Activated T-helper 1 cell treated with Interleukin-2 at 50 U/mL for 16 hours (primary cell): ENCODE measurements at regions not wholly inside any gene's neighbourhood (a gene's known extent, or its start where the extent isn't known, plus 50 kb on each side); places are given as distances from the start of the nearest gene placed in this dataset.

Source experiments
- DNase-seq: peaks from one replicate; pipeline ENCODE4 v3.0.0-alpha.2; 2020; ENCODE audit warnings: low read depth

- DNase-seq, result no peak
These were observed 367.0 kb downstream of the LPIN1 start for GRCh38 chr2:12113412-12113811.

- DNase-seq, result no peak
These were observed 368.4 kb downstream of the LPIN1 start for GRCh38 chr2:12114816-12115215.

- no peak for DNase-seq
These were observed 369.9 kb downstream of the LPIN1 start for GRCh38 chr2:12116228-12116750.

DNA sequence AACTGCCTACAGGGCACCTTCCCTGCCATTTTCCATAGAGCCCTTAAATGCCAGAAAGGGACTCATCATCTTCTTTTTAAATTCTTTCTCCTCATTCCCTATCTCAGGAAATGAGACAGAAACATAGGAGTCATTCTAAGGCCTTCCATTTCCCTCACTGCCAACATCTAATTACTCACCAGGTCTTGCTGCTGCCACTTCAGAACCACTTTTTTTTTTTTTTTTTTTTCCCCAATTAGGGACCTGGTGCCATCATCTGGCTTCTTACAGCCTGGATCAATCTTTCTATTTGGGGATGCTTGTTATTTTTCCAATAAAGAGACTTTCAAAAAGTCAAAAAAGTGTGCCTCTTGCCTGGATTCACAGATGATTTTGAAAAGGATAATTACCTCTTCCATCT lies 373.4 kb downstream of the LPIN1 start:
- DNase-seq, result no peak

DNA sequence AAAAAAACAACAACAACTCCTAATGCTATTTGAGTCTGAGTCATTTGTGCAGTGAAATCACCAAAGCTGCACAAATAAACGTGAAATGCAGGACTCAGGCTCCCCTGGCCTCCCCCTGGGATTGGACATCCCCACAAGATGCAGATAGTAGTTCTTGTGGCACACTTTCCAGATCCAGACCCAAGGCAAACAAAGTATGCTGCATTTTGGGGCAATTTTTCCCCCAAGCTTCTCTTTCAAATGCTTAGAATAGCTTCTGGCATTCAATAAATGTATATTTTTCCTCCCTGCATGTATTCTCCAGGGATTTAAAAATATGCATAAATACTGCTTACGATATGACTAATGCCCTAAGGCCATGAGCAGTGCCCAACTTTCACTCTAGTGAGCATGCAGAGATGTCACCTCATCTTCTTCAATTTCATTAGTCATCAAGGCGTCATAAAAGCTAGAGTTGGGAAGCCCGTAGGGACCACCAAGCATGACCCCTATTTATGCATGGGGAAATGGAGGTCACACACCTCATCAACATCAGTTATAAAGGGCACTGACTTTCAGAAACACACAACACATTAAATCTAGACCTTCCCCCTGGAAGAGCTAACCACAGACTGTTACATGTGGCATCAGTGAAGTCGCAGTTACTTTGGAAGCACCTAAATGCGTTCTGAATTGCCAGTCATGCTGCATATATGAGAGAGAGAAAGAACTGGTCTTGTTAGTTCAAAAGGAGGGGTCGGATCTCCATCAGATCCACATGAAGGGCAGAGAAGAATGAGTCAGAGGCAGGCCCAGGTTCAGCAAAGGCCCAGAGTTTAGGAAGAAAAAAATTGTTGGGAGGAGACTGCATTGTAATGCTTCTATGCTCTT lies 374.1 kb downstream of the LPIN1 start:
- DNase-seq, result no peak

DNA sequence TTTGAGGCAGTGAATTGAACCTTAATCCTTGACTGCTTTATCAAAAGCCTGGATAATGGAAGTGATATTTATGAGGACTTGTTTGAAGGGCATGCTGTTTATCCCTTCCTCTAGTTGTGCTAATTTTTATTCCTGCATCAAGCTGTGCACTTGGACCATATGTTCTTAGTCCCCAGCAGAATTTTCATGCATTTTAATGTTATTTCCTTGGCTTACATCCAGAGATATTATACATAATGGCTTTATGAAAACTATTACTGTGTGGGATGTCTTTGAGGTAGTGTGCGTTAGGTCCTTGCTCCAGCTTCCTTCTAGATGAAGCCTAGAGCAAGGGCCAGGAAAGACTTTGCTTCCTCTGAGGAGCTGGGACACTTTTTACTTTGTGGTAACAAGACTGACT lies 378.4 kb downstream of the LPIN1 start:
- no peak for DNase-seq

DNA sequence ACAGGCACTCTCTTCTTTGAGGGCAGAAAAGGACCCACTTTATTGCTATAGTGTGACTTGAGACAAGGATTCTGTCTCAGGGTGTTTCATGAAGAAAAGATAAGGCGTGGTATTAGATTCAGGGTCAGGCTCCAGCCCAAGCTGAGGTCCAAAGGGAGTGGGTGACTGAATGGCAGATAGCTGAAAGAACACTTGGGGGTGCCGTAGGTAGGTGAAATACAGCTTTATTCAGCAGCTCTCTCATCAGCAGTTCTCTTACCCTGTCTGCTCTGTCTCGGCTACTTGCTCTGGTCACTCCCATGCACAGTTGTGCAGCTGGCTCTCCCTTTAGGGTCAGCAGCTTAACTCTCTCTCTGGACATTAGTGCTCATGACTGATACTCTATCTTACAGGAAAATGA lies 379.9 kb downstream of the LPIN1 start:
- DNase-seq, result no peak

- DNase-seq, result no peak
These were observed 381.2 kb downstream of the LPIN1 start for GRCh38 chr2:12127638-12128037.

GRCh38 chr2:12131975-12132374 lies 385.5 kb downstream of the LPIN1 start:
- no peak for DNase-seq

DNA sequence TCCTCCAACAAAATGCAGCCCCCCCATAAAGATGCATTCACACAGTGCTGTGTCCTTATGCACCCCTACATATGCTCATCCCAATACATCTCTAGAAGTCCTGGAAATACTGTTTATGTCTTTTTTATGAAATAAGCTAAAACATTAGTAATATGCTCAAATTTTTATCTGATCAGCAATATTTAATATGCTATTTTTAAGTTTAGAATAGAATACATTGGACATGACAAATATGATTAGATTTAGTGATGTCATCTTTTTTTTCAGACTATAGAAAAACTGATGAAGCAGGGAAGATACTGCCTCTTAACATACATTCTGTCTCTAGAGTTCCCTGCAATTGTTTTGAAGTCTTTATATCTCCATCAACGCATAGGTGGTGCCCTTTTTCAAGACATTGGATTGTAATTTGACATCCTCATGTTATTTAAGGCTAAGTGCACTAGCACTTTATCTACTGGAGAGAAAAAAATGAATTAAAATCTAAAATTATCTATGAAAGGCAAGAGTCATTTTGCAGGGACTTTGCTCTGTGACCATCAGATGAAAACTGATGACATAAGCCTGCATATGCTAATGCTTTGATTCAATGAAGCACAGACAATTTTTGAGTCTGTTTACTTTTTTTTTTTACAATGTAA lies 395.3 kb downstream of the LPIN1 start:
- DNase-seq, result no peak

DNA sequence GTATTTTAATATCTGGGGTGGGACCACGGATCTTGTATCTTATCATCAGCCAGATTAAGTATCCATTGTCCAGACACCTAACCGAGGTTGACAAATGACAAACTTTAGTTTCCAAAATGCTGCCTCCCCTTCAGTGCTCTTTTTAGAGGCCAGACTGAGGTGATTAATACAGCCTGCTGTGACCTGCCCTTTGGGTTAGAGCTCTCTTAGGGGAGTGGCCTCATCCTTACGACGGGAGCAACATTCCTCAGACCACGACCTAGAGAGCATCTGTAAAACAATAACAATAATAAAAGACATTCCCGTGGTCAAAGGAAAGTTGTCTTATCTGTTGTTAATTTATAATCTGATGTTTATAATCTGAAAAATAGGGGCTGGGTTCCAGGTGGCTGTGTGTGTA lies 405.3 kb downstream of the LPIN1 start:
- DNase-seq, result no peak

- DNase-seq, result no peak
These were observed 406.5 kb downstream of the LPIN1 start for GRCh38 chr2:12152888-12153287.

DNA sequence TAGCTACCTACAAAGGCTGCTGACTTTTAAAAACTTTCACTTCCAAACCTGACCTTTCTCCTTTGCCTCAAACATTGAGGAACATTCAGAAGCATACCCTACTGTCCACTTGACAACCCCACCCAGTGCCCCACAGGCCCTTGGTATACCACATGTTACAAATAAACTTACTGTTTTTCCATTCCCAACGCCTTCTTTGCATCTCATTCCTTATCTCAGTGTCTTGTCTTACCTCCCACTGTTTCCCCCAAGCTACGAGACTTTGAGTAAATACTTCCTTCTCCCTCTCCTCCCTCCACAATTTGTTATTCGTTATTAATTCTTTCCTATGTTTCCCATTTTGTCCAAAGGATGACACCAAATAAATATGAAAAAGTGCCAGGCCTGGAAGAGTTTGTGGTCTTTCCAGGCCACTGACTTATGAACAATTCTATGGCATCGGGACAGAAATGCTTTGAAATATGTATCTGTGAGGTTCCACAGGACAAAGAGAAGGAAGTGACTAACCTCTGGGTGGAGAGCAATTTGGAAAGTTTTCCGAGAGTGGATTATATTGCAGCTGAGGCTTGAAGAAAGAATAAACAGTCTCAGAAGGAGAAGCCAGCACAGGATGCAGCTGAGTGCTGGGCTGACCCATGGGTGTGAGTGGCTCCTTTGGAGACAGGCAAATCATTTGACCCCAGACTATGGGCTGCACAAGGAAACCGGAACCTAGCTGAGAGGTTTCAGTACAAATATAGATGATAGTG lies 409.0 kb downstream of the LPIN1 start:
- DNase-seq, result no peak

DNA sequence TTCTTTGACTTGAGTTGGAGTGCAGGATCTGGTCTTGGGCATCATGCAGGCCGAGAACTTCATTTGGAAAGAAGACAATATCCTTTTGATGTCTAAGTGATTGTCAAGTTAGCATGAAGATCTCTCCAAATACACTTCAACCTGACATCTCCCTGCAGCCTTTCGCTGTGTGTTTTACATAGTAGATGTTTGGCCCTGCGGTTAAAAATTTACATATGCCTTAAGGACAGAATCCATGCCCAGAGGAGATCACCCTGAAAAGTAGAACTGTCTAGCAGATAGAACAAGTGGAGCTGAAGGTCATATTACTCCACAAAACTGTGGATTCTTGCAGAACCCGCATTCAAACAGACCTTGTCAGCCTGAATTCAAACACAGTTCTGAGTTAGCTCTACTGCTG lies 409.9 kb downstream of the LPIN1 start:
- DNase-seq, result no peak

- no peak for DNase-seq
These were observed 414.7 kb downstream of the LPIN1 start for GRCh38 chr2:12161085-12161484.

GRCh38 chr2:12162269-12163247 lies 416.1 kb downstream of the LPIN1 start:
- no peak for DNase-seq

DNA sequence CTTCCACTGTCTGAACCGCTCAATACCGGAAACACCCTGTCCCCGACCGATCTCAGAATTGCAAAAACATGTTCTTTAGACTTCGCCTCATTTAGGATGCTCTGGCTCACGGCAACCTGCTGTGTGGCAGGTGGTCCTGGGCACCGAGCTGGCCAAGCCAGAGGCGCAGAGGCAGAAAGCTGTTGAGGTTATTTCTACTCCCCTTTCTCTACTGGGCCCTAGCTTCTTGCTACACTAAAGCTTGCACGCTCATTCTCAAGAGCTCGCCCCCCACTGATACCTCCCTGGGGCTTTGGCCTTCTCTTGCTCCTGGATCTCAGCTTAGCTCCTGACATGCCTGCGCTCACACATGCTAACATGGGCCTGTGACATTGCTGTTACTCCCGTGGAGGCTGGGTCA lies 417.4 kb downstream of the LPIN1 start:
- DNase-seq, result no peak

DNA sequence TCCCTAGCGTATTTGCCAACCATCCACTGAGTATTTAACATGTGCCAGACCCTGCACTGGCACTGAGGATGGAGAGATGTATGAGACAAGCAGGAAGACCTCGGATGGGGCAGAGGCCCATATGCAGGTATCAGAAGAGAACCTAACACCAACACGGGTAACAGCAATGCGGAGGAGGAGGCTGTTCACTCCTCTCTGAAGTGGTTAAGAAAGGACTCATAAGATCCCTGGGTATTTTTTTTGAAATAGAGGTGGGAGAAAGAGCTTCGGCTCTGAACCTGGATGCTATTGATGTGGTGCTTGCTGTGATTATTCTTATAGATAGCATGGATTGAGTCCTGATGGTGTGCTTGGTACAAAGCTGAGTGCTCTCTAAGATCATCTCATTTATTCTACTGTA lies 418.3 kb downstream of the LPIN1 start:
- DNase-seq, result no peak

DNA sequence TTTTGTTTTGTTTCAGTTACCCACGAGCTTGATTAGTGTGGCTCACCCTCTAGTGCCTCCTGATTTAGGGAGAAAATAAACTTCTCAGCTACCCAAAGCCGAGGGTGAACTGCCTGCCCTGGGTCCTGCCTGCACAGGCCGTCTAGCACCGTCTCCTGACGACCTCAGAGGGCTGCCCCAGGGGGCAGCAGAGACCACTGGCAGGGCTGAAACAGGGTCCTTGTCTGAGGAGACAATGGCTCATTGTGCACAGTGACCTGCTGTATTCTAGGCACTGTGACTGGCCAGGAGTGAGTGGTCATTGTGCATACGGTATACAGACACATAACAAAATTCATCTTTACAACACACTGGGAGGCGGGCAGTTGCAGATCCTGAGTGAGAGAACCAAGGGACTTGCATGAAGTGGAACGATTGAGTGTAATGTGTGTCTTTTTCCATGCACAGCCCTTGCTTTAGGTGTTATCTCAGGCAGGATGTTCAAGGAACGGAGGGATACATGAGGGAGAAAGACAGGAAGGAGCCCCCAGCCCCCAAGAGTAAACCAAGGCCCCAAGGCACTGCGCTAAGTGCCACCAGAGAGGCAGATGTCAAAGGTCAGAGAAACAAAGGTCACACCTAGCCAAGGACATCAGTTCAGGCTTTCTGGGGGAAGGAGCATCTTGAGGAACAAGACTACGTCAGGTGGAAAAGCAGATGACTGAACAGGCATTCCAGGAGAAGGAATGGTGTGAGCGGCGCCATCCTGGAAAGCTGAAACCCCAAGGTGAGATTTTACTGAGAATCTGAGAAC lies 421.3 kb downstream of the LPIN1 start:
- DNase-seq, result no peak

- no peak for DNase-seq
These were observed 421.9 kb downstream of the LPIN1 start for GRCh38 chr2:12168354-12168753.
